Fibroblast of lung (primary cell): ENCODE measurements at regions not wholly inside any gene's neighbourhood (a gene's known extent, or its start where the extent isn't known, plus 50 kb on each side); places are given as distances from the start of the nearest gene placed in this dataset.

Source experiments
- DNase-seq, 2 donors: peaks; one replicate each; pipeline versions ENCODE4 v3.0.0 to v3.0.0-alpha.2; 2010; ENCODE audit warnings: low read depth in 2 of 2
- H2AFZ ChIP-seq: 2 replicates; pipeline ENCODE4 v1.5.1; 2012; ENCODE audit warnings: low read length, control low read depth, inconsistent platforms
- H3K27ac ChIP-seq: 2 replicates; pipeline ENCODE4 v1.5.1; 2011; ENCODE audit warnings: low read length, control low read depth; ENCODE audit not compliant: insufficient read depth
- H3K27me3 ChIP-seq: 2 replicates; pipeline ENCODE4 v1.5.1; 2011; ENCODE audit warnings: mild to moderate bottlenecking, low read length; ENCODE audit not compliant: control insufficient read depth, insufficient read depth
- H3K36me3 ChIP-seq: 2 replicates; pipeline ENCODE4 v1.5.1; 2011; ENCODE audit warnings: low read length; ENCODE audit not compliant: control insufficient read depth, insufficient read depth
- H3K4me1 ChIP-seq: 2 replicates; pipeline ENCODE4 v1.5.1; 2011; ENCODE audit warnings: low read length; ENCODE audit not compliant: control insufficient read depth, insufficient read depth; ENCODE audit errors: extremely low read depth
- H3K4me2 ChIP-seq: 2 replicates; pipeline ENCODE4 v1.5.1; 2011; ENCODE audit warnings: low read length, control low read depth; ENCODE audit not compliant: insufficient read depth; ENCODE audit errors: extremely low read depth
- H3K4me3 ChIP-seq, 4 experiments: fragments of 200-600 bp in 1 of 4; sonication (generic) in 1 of 4; replicated peaks in 1 of 4; 2 replicates each; pipeline ENCODE4 v1.5.1; 2011 to 2016; ENCODE audit warnings: low read length in 4 of 4, low read depth in 3 of 4, mild to moderate bottlenecking in 3 of 4, control low read depth in 2 of 4, inconsistent platforms in 1 of 4, mixed read lengths in 1 of 4; ENCODE audit not compliant: insufficient read depth in 1 of 4; ENCODE audit errors: control extremely low read depth in 1 of 4
- H3K79me2 ChIP-seq: 2 replicates; pipeline ENCODE4 v1.5.1; 2012; ENCODE audit warnings: mild to moderate bottlenecking, low read length, inconsistent platforms; ENCODE audit not compliant: control insufficient read depth, insufficient read depth
- H3K9ac ChIP-seq: 2 replicates; pipeline ENCODE4 v1.5.1; 2011; ENCODE audit warnings: mild to moderate bottlenecking, low read length, control low read depth; ENCODE audit not compliant: insufficient read depth
- H3K9me3 ChIP-seq: 2 replicates; pipeline ENCODE4 v1.5.1; 2012; ENCODE audit warnings: low read depth, low read length; ENCODE audit not compliant: control insufficient read depth, insufficient read depth
- H4K20me1 ChIP-seq: 2 replicates; pipeline ENCODE4 v1.5.1; 2011; ENCODE audit warnings: low read length; ENCODE audit not compliant: control insufficient read depth, insufficient read depth; ENCODE audit errors: extremely low read depth
- EZH2 ChIP-seq: IDR thresholded peaks from 2 replicates; pipeline ENCODE4 v1.5.1; 2012; ENCODE audit warnings: low read length, control low read depth, mild to moderate bottlenecking; ENCODE audit errors: missing control alignments
- TF ChIP-seq, protein P1 (sequence below), 2 donors: IDR thresholded peaks in 1 of 2; conservative IDR thresholded peaks in 1 of 2; 1 replicate in 1 of 2; 2 replicates in 1 of 2; pipeline ENCODE4 v1.5.1; 2011 to 2012; ENCODE audit warnings: low read length in 2 of 2, control low read depth in 1 of 2, inconsistent platforms in 1 of 2, low read depth in 1 of 2, mild to moderate bottlenecking in 1 of 2

- no peak overlapping the region for H3K4me2 ChIP-seq
- no peaks in the 10 kb centered on the region for H4K20me1 ChIP-seq
Measured at GRCh38 chr3:156029208-156029607, 91.2 kb upstream of the KCNAB1 start.

DNA sequence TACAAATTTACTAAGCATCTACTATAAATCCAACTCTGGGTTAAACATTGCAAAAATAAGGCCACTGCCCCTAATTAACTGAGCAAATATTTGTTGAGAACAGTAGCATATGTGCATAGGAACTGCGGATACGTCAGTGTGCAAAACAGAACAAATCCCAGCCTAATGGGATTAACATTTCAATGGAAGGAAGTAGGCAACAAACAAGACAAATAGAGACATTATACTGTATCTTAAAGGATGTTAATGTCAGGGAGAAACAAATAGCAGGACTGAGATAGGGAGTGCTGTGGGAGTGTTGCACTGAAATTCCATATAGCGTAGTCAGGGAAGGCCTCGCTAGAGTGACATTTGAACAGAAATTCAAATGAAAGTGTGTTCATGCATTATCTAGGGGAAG is 89.7 kb upstream of the KCNAB1 start:
- no peak overlapping the region for H3K9ac ChIP-seq
- H3K27me3 ChIP-seq: no peaks in the 10 kb centered on the region
- H3K4me1 ChIP-seq: no peaks in the 10 kb centered on the region
- DNase-seq: no peak
- TF ChIP-seq, protein P1, sequence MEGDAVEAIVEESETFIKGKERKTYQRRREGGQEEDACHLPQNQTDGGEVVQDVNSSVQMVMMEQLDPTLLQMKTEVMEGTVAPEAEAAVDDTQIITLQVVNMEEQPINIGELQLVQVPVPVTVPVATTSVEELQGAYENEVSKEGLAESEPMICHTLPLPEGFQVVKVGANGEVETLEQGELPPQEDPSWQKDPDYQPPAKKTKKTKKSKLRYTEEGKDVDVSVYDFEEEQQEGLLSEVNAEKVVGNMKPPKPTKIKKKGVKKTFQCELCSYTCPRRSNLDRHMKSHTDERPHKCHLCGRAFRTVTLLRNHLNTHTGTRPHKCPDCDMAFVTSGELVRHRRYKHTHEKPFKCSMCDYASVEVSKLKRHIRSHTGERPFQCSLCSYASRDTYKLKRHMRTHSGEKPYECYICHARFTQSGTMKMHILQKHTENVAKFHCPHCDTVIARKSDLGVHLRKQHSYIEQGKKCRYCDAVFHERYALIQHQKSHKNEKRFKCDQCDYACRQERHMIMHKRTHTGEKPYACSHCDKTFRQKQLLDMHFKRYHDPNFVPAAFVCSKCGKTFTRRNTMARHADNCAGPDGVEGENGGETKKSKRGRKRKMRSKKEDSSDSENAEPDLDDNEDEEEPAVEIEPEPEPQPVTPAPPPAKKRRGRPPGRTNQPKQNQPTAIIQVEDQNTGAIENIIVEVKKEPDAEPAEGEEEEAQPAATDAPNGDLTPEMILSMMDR (conservative IDR thresholded peaks at IDR 0.05 in 1 of 2, IDR thresholded peaks at IDR 0.05 in 1 of 2; ENCODE audit: low read depth in 1 of 2, low read length in 2 of 2): no peak
- TF ChIP-seq EZH2: no peak
- H3K4me3 ChIP-seq: no peak overlapping the region
- H3K4me2 ChIP-seq: no peak overlapping the region
- no peaks in the 10 kb centered on the region for H4K20me1 ChIP-seq
- no peaks in the 10 kb centered on the region for H3K79me2 ChIP-seq
- H3K27ac ChIP-seq: no peak overlapping the region
- H3K9me3 ChIP-seq: no peaks in the 10 kb centered on the region
- no peaks in the 10 kb centered on the region for H3K36me3 ChIP-seq
- no peak overlapping the region for H2AFZ ChIP-seq

More at GRCh38 chr3:156029208-156029607, 91.2 kb upstream of the KCNAB1 start:
- Histone ChIP-seq H3K27ac (no peak overlapping the region), H2AFZ (no peak overlapping the region), H3K9ac (no peak overlapping the region), H3K4me1 (no peaks in the 10 kb centered on the region), H3K27me3 (no peaks in the 10 kb centered on the region), H3K9me3 (no peaks in the 10 kb centered on the region), H3K36me3 (no peaks in the 10 kb centered on the region), H3K4me3 (no peak overlapping the region), H3K79me2 (no peaks in the 10 kb centered on the region)
- TF ChIP-seq, protein P1 (conservative IDR thresholded peaks at IDR 0.05 in 1 of 2, IDR thresholded peaks at IDR 0.05 in 1 of 2; ENCODE audit: low read depth in 1 of 2, low read length in 2 of 2): no peak
- TF ChIP-seq EZH2: no peak
- DNase-seq: no peak

GRCh38 chr3:156033428-156033827 is 87.0 kb upstream of the KCNAB1 start:
- no peaks in the 10 kb centered on the region for H3K9me3 ChIP-seq
- no peak overlapping the region for H3K9ac ChIP-seq
- H3K4me2 ChIP-seq: no peak overlapping the region
- no peak for TF ChIP-seq EZH2
- TF ChIP-seq, protein P1 (conservative IDR thresholded peaks at IDR 0.05 in 1 of 2, IDR thresholded peaks at IDR 0.05 in 1 of 2; ENCODE audit: low read depth in 1 of 2, low read length in 2 of 2): no peak
- DNase-seq: no peak
- no peak overlapping the region for H3K27ac ChIP-seq
- no peak overlapping the region for H3K4me3 ChIP-seq
- no peaks in the 10 kb centered on the region for H3K36me3 ChIP-seq
- no peak overlapping the region for H2AFZ ChIP-seq
- H3K79me2 ChIP-seq: no peaks in the 10 kb centered on the region
- no peaks in the 10 kb centered on the region for H3K4me1 ChIP-seq
- no peaks in the 10 kb centered on the region for H3K27me3 ChIP-seq
- H4K20me1 ChIP-seq: no peaks in the 10 kb centered on the region
